K562 (cell line): ENCODE measurements at regions not wholly inside any gene's neighbourhood (a gene's known extent, or its start where the extent isn't known, plus 50 kb on each side); places are given as distances from the start of the nearest gene placed in this dataset.

ENCODE experiments used
- ATAC-seq: fragments of 200-7000 bp; cut with Tn5 transposase; 3 replicates; pipeline ENCODE4 v1.9.1; 2020; ENCODE audit warnings: moderate library complexity
- BruUV-seq: library from RNA; stranded (reverse); fragments of 400-500 nt; replicated peaks from 2 replicates; lab custom pipeline; 2021; lab: Mats Ljungman, UMichigan
- CTCF ChIA-PET: fragments of 300-600 bp; formaldehyde crosslinking; extraction: SDS; loops from one replicate; lab custom pipeline; 2021; ENCODE audit warnings: low intra/inter-chr PET ratio; lab: Yijun Ruan, JAX
- POLR2A ChIA-PET: fragments of 300-600, 350-650 bp; sonication (Branson Sonifier 250); formaldehyde crosslinking; extraction: SDS; loops from one replicate; lab custom pipeline; 2021; ENCODE audit warnings: antibody characterized with exemption, inconsistent platforms; lab: Yijun Ruan, JAX
- DNase-seq, 4 experiments: peaks; one replicate each; pipeline versions ENCODE4 v3.0.0 to v3.0.0-alpha.2; 2011 to 2018; ENCODE audit warnings: low spot score in 3 of 4, mixed read lengths in 3 of 4; ENCODE audit errors: extremely low read depth in 1 of 4
- FAIRE-seq: peaks from 2 replicates; lab custom pipeline; 2011; peaks lifted over from hg19 to GRCh38; lab: Jason Lieb, UNC
- H2AFZ ChIP-seq: 2 replicates; pipeline ENCODE4 v1.6.0; 2011; ENCODE audit warnings: low read depth, low read length, control low read depth, inconsistent platforms
- H3K27ac ChIP-seq: fragments of 200-600 bp; 3 replicates; pipeline ENCODE4 v1.8.0; 2011; ENCODE audit warnings: low read depth, mild to moderate bottlenecking, control low read depth, inconsistent platforms, low read length, moderate library complexity, mixed read lengths; ENCODE audit errors: extremely low read depth
- H3K27me3 ChIP-seq, 2 experiments: fragments of 300-600 bp in 1 of 2; 2 replicates in 1 of 2; 3 replicates in 1 of 2; pipeline versions ENCODE4 v1.6.0 to v1.8.0; 2011; ENCODE audit warnings: inconsistent platforms in 2 of 2, low read length in 2 of 2, mild to moderate bottlenecking in 1 of 2, mixed read lengths in 1 of 2, moderate library complexity in 1 of 2; ENCODE audit not compliant: control insufficient read depth in 2 of 2, insufficient read depth in 2 of 2
- H3K36me3 ChIP-seq: fragments of 300-600 bp; 3 replicates; pipeline ENCODE4 v1.8.0; 2011; ENCODE audit warnings: mild to moderate bottlenecking, low read length, inconsistent platforms; ENCODE audit not compliant: control insufficient read depth, insufficient read depth
- H3K4me1 ChIP-seq, 2 experiments: fragments of 200-600 bp in 1 of 2; replicated peaks in 1 of 2; 2 replicates in 1 of 2; 3 replicates in 1 of 2; pipeline versions ENCODE4 v1.5.1 to v1.8.0; 2011; ENCODE audit warnings: inconsistent platforms in 2 of 2, low read length in 2 of 2, mild to moderate bottlenecking in 1 of 2, mixed read lengths in 1 of 2, moderate library complexity in 1 of 2; ENCODE audit not compliant: control insufficient read depth in 2 of 2, insufficient read depth in 2 of 2
- H3K4me2 ChIP-seq: 2 replicates; pipeline ENCODE4 v1.6.1; 2011; ENCODE audit warnings: low read length, control low read depth, inconsistent platforms, mixed read lengths; ENCODE audit not compliant: insufficient read depth
- H3K4me3 ChIP-seq: fragments of 200-600 bp; sonication (generic), shearing (Covaris generic); 2 replicates; pipeline ENCODE4 v1.5.1; 2016; ENCODE audit warnings: control low read depth, inconsistent platforms
- H3K79me2 ChIP-seq: fragments of 200-600 bp; 3 replicates; pipeline ENCODE4 v1.8.0; 2011; ENCODE audit warnings: low read length, inconsistent platforms; ENCODE audit not compliant: control insufficient read depth, insufficient read depth
- H3K9ac ChIP-seq, 2 experiments: 2 replicates each; pipeline versions ENCODE4 v1.6.0 to v1.6.1; 2011; ENCODE audit warnings: low read depth in 2 of 2, low read length in 2 of 2, control low read depth in 1 of 2, inconsistent platforms in 1 of 2, mild to moderate bottlenecking in 1 of 2, mixed read lengths in 1 of 2; ENCODE audit not compliant: insufficient read depth in 1 of 2
- H3K9me1 ChIP-seq: one replicate; pipeline ENCODE4 v1.6.0; 2011; ENCODE audit warnings: inconsistent platforms, mild to moderate bottlenecking, low read length, moderate library complexity; ENCODE audit not compliant: control insufficient read depth, insufficient read depth
- H3K9me3 ChIP-seq: replicated peaks from 2 replicates; pipeline ENCODE4 v1.5.1; 2011; ENCODE audit warnings: low read depth, low read length, inconsistent platforms; ENCODE audit not compliant: control insufficient read depth, insufficient read depth
- H4K20me1 ChIP-seq: replicated peaks from 2 replicates; pipeline ENCODE4 v1.6.1; 2011; ENCODE audit warnings: low read length, inconsistent platforms, mixed read lengths; ENCODE audit not compliant: control insufficient read depth, insufficient read depth
- CBFA2T2 ChIP-seq: fragments of 450-650 bp; conservative IDR thresholded peaks from 2 replicates; pipeline ENCODE4 v1.6.1; 2017; ENCODE audit warnings: mild to moderate bottlenecking
- DPF2 ChIP-seq: fragments of 450-650 bp; IDR thresholded peaks from 2 replicates; pipeline ENCODE4 v1.6.1; 2016
- FUS ChIP-seq: fragments of 200-400 bp; formaldehyde crosslinking; optimal IDR thresholded peaks from 2 replicates; pipeline ENCODE3; 2017; ENCODE audit warnings: low read depth, low read length
- KDM5B ChIP-seq: fragments of 200-600 bp; sonication (generic); IDR thresholded peaks from 2 replicates; pipeline ENCODE4 v1.6.1; 2012; ENCODE audit warnings: low read depth, mild to moderate bottlenecking, moderate library complexity, low read length, control low read depth, inconsistent platforms; ENCODE audit not compliant: insufficient replicate concordance
- MED1 ChIP-seq: sonication (generic); formaldehyde crosslinking; IDR thresholded peaks from 2 replicates; pipeline ENCODE4 v1.8.1; 2023; ENCODE audit warnings: missing genetic modification reagents, borderline replicate concordance
- NELFE ChIP-seq: IDR thresholded peaks from 2 replicates; pipeline ENCODE4 v1.6.1; 2011; ENCODE audit warnings: mild to moderate bottlenecking; ENCODE audit not compliant: insufficient read depth, insufficient read length
- POLR3G ChIP-seq: IDR thresholded peaks from 2 replicates; pipeline ENCODE4 v1.6.1; 2011; ENCODE audit not compliant: insufficient read length, insufficient replicate concordance; ENCODE audit errors: extremely low read depth
- XRCC3 ChIP-seq: fragments of 450-650 bp; IDR thresholded peaks from 2 replicates; pipeline ENCODE4 v1.6.1; 2017; ENCODE audit warnings: mild to moderate bottlenecking, moderate library complexity
- WGBS: fragments of 100-300 bp; shearing (Covaris generic); methylation state at CpG from one replicate; pipeline ENCODE4 v1.1.6; 2016; ENCODE audit warnings: low coverage, mixed read lengths; ENCODE audit not compliant: insufficient coverage; ENCODE audit errors: missing lambda C conversion rate; 5-methylcytosine and 5-hydroxymethylcytosine counted together
- in situ Hi-C: fragments of 300-500 bp; cut with MboI; formaldehyde crosslinking; loops from 4 replicates; pipeline ENCODE4 v1.15.0; 2018; ENCODE audit warnings: inconsistent platforms, mixed read lengths
- intact Hi-C: fragments of 100-400 bp; cut with micrococcal nuclease; formaldehyde crosslinking; loops from 2 replicates; pipeline ENCODE4 v1.14.2; 2022
- TF ChIP-seq, protein P1 (sequence below): fragments of 250-450 bp; sonication (Bioruptor Pico); IDR thresholded peaks from 2 replicates; pipeline ENCODE4 v1.8.0; 2022; ENCODE audit warnings: inconsistent platforms
- TF ChIP-seq, protein P2 (sequence below): fragments of 250-450 bp; sonication (Bioruptor Pico); IDR thresholded peaks from 2 replicates; pipeline ENCODE4 v1.9.0; 2021; ENCODE audit warnings: mild to moderate bottlenecking

DNA sequence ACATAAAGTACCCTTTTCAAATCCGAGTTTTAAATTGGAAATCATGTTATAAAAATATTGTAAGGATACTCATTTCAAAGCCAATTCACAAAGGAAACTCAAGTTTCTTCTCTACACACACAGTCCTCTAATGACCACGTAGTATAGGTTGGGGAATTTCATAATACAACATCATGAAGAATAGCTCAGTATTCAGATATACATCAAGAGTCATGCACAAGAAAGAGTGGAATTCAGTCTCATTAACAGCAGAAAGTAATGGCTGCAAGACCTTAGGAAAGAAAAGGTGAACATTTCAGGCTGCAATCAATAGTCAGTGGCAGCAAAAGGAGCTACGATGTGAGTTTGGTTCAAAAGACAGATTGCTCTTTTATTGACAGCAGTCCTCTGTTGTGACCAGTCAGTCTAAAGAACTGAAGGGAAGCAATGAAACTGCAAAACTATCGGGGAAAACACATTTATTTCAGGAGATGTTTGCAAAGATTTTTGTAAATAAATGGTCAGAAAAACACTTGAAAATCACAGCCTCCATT is 317.2 kb downstream of the IPMK start:
- Histone ChIP-seq H4K20me1 (no peaks in the 10 kb centered on the region), H3K36me3 (no peaks in the 10 kb centered on the region), H2AFZ (no peak overlapping the region), H3K27me3 (no peaks in the 10 kb centered on the region), H3K9me1 (no peaks in the 10 kb centered on the region), H3K79me2 (no peaks in the 10 kb centered on the region), H3K9me3 (no peaks in the 10 kb centered on the region), H3K4me1 (no peaks in the 10 kb centered on the region), H3K4me2 (no peak overlapping the region), H3K4me3 (no peak overlapping the region), H3K27ac (no peak overlapping the region), H3K9ac (no peak overlapping the region)
- CTCF ChIA-PET: no interaction called here
- TF ChIP-seq KDM5B (no peak), FUS (no peak), POLR3G (no peak), MED1 (CRISPR knock-in tag) (no peak), DPF2 (no peak), XRCC3 (no peak), NELFE (no peak), CBFA2T2 (no peak)
- TF ChIP-seq, protein P1, sequence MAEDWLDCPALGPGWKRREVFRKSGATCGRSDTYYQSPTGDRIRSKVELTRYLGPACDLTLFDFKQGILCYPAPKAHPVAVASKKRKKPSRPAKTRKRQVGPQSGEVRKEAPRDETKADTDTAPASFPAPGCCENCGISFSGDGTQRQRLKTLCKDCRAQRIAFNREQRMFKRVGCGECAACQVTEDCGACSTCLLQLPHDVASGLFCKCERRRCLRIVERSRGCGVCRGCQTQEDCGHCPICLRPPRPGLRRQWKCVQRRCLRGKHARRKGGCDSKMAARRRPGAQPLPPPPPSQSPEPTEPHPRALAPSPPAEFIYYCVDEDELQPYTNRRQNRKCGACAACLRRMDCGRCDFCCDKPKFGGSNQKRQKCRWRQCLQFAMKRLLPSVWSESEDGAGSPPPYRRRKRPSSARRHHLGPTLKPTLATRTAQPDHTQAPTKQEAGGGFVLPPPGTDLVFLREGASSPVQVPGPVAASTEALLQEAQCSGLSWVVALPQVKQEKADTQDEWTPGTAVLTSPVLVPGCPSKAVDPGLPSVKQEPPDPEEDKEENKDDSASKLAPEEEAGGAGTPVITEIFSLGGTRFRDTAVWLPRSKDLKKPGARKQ (CRISPR knock-in tag): no peak
- TF ChIP-seq, protein P2, sequence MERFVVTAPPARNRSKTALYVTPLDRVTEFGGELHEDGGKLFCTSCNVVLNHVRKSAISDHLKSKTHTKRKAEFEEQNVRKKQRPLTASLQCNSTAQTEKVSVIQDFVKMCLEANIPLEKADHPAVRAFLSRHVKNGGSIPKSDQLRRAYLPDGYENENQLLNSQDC: no peak
- POLR2A ChIA-PET: no interaction called here
- BruUV-seq: no TSS peak
- no peak for ATAC-seq
- intact Hi-C loops: no loop called here
- no peak for DNase-seq
- no peak for FAIRE-seq
- in situ Hi-C loops: no loop called here
- WGBS: 3% methylated on average over 4 of the region's 4 CpGs
